Keratinocyte (primary cell): ENCODE measurements at regions not wholly inside any gene's neighbourhood (a gene's known extent, or its start where the extent isn't known, plus 50 kb on each side); places are given as distances from the start of the nearest gene placed in this dataset.

Source experiments
- DNase-seq: peaks from one replicate; pipeline ENCODE4 v3.0.0-alpha.2; 2011; ENCODE audit warnings: low read depth, missing footprints, low spot score
- FAIRE-seq: peaks from 2 replicates; lab custom pipeline; 2011; peaks lifted over from hg19 to GRCh38; lab: Jason Lieb, UNC
- H2AFZ ChIP-seq: 2 replicates; pipeline ENCODE4 v1.6.0; 2012; ENCODE audit warnings: low read length, control low read depth, inconsistent platforms; ENCODE audit not compliant: control insufficient read depth
- H3K27ac ChIP-seq: 2 replicates; pipeline ENCODE4 v1.5.1; 2011; ENCODE audit warnings: low read length; ENCODE audit not compliant: control insufficient read depth, insufficient read depth
- H3K27me3 ChIP-seq: 3 replicates; pipeline ENCODE4 v1.6.0; 2011; ENCODE audit warnings: low read length; ENCODE audit not compliant: control insufficient read depth, insufficient read depth; ENCODE audit errors: extremely low read depth
- H3K36me3 ChIP-seq, 2 experiments: 2 replicates in 1 of 2; 3 replicates in 1 of 2; pipeline ENCODE4 v1.5.1; 2011; ENCODE audit warnings: low read length in 2 of 2, mild to moderate bottlenecking in 1 of 2; ENCODE audit not compliant: control insufficient read depth in 2 of 2, insufficient read depth in 2 of 2; ENCODE audit errors: extremely low read depth in 1 of 2
- H3K4me1 ChIP-seq: 3 replicates; pipeline ENCODE4 v1.5.1; 2011; ENCODE audit warnings: low read length; ENCODE audit not compliant: control insufficient read depth, insufficient read depth; ENCODE audit errors: extremely low read depth
- H3K4me2 ChIP-seq: 3 replicates; pipeline ENCODE4 v1.6.0; 2011; ENCODE audit warnings: low read depth, low read length; ENCODE audit not compliant: control insufficient read depth, insufficient read depth; ENCODE audit errors: extremely low read depth
- H3K4me3 ChIP-seq, 3 experiments: fragments of 200-600 bp in 1 of 3; sonication (generic) in 1 of 3; 2 replicates in 2 of 3; 3 replicates in 1 of 3; pipeline ENCODE4 v1.5.1; 2011 to 2016; ENCODE audit warnings: low read length in 3 of 3, mild to moderate bottlenecking in 3 of 3, control low read depth in 2 of 3, inconsistent platforms in 1 of 3, low read depth in 1 of 3, mixed read lengths in 1 of 3, mixed run types in 1 of 3, moderate library complexity in 1 of 3; ENCODE audit not compliant: control insufficient read depth in 2 of 3, insufficient read depth in 2 of 3; ENCODE audit errors: extremely low read depth in 1 of 3
- H3K79me2 ChIP-seq: 2 replicates; pipeline ENCODE4 v1.6.0; 2012; ENCODE audit warnings: low read length; ENCODE audit not compliant: control insufficient read depth, insufficient read depth
- H3K9ac ChIP-seq: 3 replicates; pipeline ENCODE4 v1.6.0; 2011; ENCODE audit warnings: low read length; ENCODE audit not compliant: control insufficient read depth, insufficient read depth; ENCODE audit errors: extremely low read depth
- H3K9me1 ChIP-seq: 3 replicates; pipeline ENCODE4 v1.6.0; 2011; ENCODE audit warnings: low read length; ENCODE audit not compliant: control insufficient read depth, insufficient read depth; ENCODE audit errors: extremely low read depth
- H3K9me3 ChIP-seq: 2 replicates; pipeline ENCODE4 v1.5.1; 2012; ENCODE audit warnings: low read depth, low read length; ENCODE audit not compliant: control insufficient read depth
- H4K20me1 ChIP-seq: 3 replicates; pipeline ENCODE4 v1.6.0; 2011; ENCODE audit warnings: low read length; ENCODE audit not compliant: control insufficient read depth, insufficient read depth; ENCODE audit errors: extremely low read depth
- CTCF ChIP-seq, 3 experiments: IDR thresholded peaks in 1 of 3; conservative IDR thresholded peaks in 1 of 3; optimal IDR thresholded peaks in 1 of 3; 2 replicates in 2 of 3; 3 replicates in 1 of 3; pipeline versions ENCODE3 to v1.5.1; 2011; ENCODE audit warnings: low read length in 3 of 3, mild to moderate bottlenecking in 3 of 3, moderate library complexity in 2 of 3, control low read depth in 1 of 3, inconsistent platforms in 1 of 3; ENCODE audit not compliant: insufficient read depth in 2 of 3; ENCODE audit errors: extremely low read depth in 1 of 3
- EZH2 ChIP-seq: IDR thresholded peaks from one replicate; pipeline ENCODE4 v1.6.1; 2012; ENCODE audit warnings: inconsistent platforms, mild to moderate bottlenecking, low read length, moderate library complexity
- dilution Hi-C: fragments of 300-500 bp; cut with MboI; formaldehyde crosslinking; loops from one replicate; pipeline ENCODE4 v1.7.0; 2020; ENCODE audit warnings: low sequenced_read_pairs; ENCODE audit not compliant: extremely low pct_ligation_motif_present

DNA sequence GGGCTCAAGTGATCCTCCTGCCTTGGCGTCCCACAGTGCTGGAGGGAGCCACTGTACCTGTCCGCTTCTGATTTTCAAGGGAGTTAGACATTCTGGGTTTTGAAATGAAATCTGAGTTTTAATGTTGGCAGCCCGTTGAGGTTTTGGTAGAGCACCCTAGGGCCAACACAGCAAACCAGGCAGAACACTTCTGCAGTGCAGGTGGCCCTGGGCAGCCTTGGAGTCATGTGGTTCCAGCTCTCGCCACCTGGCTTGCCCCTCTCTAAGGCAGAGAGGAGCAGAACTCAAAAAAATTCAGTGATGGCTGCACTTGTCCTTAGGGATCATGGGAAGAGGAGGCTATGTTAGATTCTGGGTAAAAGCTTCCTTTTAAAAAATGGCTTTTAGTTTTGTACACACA lies 74.9 kb downstream of the CLDN34 start:
- DNase-seq (no peak), FAIRE-seq (no peak)
- no peaks in the 10 kb centered on the region for H3K9me3 ChIP-seq
- no peaks in the 10 kb centered on the region for H3K9me1 ChIP-seq
- H3K4me2 ChIP-seq: no peak overlapping the region
- H3K4me3 ChIP-seq: no peak overlapping the region
- H2AFZ ChIP-seq: no peak overlapping the region
- no peak overlapping the region for H3K27ac ChIP-seq
- peaks cover 6% of the 10 kb centered on the region for H3K79me2 ChIP-seq
- TF ChIP-seq EZH2 (no peak), CTCF (optimal IDR thresholded peaks at IDR 0.05 in 1 of 3, IDR thresholded peaks at IDR 0.05 in 1 of 3, conservative IDR thresholded peaks at IDR 0.05 in 1 of 3; ENCODE audit: extremely low read depth in 1 of 3, insufficient read depth in 2 of 3, low read length in 3 of 3) (no peak)
- no peaks in the 10 kb centered on the region for H3K36me3 ChIP-seq
- dilution Hi-C loops: no loop called here
- H4K20me1 ChIP-seq: no peaks in the 10 kb centered on the region
- peaks cover 24% of the 10 kb centered on the region for H3K4me1 ChIP-seq
- H3K9ac ChIP-seq: no peak overlapping the region
- H3K27me3 ChIP-seq: no peaks in the 10 kb centered on the region

DNA sequence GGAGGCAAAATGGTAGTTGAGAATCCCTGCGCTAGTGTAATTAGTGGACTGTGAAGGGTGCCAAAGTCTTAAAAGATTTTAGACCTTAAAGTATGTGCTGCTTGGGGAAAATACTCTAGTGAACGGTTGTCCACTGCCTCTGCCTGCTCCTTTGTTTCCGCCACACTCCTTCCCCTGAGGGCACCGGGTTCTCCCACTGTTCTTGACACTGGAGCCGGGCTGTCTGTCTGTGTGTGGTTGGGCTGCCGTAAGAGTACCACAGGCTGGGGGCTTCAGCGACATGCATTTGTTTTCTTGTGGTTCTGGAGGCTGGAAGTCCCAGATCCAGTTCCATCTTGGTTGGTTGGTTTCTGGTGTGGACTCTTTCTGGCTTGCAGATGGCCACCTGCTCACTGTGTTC lies 76.2 kb downstream of the CLDN34 start:
- dilution Hi-C loops: no loop called here
- TF ChIP-seq EZH2 (no peak), CTCF (optimal IDR thresholded peaks at IDR 0.05 in 1 of 3, IDR thresholded peaks at IDR 0.05 in 1 of 3, conservative IDR thresholded peaks at IDR 0.05 in 1 of 3; ENCODE audit: extremely low read depth in 1 of 3, insufficient read depth in 2 of 3, low read length in 3 of 3) (no peak)
- Histone ChIP-seq H3K9me3 (no peaks in the 10 kb centered on the region), H3K4me3 (no peak overlapping the region), H4K20me1 (no peaks in the 10 kb centered on the region), H3K79me2 (peaks cover 7% of the 10 kb centered on the region), H3K9ac (no peak overlapping the region), H3K27me3 (no peaks in the 10 kb centered on the region), H2AFZ (no peak overlapping the region), H3K36me3 (no peaks in the 10 kb centered on the region), H3K9me1 (no peaks in the 10 kb centered on the region), H3K27ac (no peak overlapping the region), H3K4me1 (peaks cover 24% of the 10 kb centered on the region), H3K4me2 (no peak overlapping the region)
- DNase-seq: no peak
- FAIRE-seq: no peak
